ENCODE measurements at regions not wholly inside any gene's neighbourhood (a gene's known extent, or its start where the extent isn't known, plus 50 kb on each side); places are given as distances from the start of the nearest gene placed in this dataset.
A peak's percentile ranks its signal among the peaks of the same experiment; 100 is the strongest.

GRCh38 chr9:107172160-107172978 lies 110.7 kb upstream of the RAD23B start:
- DNase-seq: peak; percentile 47

- no peak for DNase-seq
Observed at GRCh38 chr9:107172979-107173347, 110.1 kb upstream of the RAD23B start.

DNA sequence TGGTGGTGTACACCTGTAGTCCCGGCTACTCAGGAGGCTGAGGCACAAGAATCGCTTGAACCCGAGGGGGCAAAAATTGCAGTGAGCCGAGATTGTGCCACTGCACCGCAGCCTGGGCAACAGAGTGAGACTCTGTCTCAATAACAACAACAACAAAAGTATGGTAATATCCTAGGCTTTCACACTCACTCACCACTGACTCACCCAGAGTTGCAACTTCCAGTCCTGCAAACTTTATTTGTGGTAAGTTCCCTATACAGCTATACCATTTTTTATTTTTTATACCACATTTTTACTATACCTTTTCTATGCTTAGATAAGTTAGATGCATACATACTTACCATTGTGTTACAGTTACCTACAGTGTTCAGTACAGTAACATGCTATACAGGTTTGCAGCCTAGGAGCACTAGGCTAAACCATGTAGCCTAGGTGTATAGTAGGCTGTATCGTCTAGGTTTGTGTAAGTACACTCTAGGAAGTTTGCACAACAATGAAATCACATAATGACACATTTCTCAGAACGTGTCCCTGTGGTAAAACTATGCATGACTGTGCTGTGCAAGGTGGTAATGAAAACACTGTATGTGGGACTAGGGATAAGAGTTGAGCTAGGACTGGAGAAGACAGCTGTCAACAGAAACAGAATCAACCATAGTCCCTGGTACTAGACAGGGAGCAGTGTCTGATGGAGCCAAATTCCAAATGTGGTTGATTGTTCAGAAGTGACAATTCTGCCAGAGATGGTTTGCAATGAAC lies 109.5 kb upstream of the RAD23B start:
- no peak for DNase-seq

GRCh38 chr9:107174441-107174840 lies 108.6 kb upstream of the RAD23B start:
- no peak for DNase-seq

DNA sequence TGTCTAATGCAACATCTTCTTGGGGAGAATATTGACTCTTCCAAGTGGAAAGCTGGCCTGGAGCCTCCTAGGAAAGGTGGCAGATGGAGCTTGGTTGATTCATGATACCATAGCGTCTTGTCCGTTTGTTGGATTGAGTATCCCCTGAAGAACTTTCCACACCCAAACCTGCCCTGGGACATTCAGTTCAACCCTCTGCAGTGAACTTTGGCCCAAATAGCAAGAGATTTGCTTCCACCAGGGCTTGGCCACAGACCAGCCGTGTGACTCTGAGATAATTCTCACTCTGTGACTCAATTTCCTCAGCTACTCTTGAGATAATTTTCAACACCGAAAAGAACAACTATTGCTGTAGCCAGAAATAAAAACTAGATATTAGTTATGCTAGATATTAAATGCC lies 108.0 kb upstream of the RAD23B start:
- DNase-seq: no peak

DNA sequence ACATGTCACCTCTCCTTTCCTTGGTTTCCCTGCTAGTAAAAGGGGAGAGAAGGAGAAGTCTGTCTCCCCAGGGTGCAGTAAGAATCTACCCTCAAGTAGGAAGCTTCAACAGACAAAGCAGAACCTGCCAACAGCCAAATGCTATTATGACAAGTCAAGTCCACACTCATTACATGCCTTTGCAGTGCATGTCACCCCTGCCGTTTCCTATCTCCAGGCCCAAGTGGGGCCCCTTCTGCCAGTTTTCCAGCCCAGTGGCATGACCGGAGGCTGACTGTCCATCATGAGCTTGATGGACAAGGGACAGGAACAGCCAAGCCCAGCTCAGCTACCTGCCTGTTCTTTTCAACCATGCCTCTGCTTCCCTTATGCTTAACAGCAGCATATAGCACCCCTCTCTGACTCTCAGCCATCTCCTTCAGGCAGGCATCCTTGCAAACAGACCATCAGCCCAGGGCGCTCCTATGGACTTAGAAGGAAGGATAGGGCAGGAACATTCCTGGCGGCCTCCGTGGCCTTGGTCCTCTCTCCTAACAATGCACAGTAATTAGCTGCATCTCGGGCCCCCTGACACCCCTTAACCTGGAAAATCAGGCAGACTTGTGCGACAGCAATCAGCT lies 107.2 kb upstream of the RAD23B start:
- no peak for DNase-seq

- DNase-seq: no peak
Observed at GRCh38 chr9:107176436-107177151, 106.5 kb upstream of the RAD23B start.

- no peak for DNase-seq
Observed at GRCh38 chr9:107177243-107177839, 105.7 kb upstream of the RAD23B start.

- no peak for DNase-seq
Observed at GRCh38 chr9:107177857-107178256, 105.2 kb upstream of the RAD23B start.

GRCh38 chr9:107178293-107178692 lies 104.8 kb upstream of the RAD23B start:
- DNase-seq: no peak

GRCh38 chr9:107180206-107180605 lies 102.9 kb upstream of the RAD23B start:
- DNase-seq: no peak

DNA sequence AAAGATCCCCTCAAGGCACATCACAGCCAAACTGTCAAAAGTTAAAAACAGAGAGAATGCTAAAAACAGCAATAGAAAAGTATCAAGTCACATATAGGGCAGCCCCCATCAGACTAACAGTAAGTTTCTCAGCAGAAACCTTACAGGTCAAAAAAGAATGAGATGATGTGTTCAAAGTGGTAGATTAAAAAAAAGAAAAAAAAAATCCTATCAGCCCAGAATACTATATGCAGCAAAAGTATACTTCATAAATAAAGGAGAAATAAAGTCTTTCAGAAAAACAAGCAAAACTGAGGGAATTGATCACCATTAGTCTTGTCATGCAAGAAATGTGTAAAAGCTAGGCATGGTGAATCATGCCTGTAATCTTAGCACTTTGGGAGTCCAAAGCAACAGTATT lies 99.9 kb upstream of the RAD23B start:
- DNase-seq: no peak

DNA sequence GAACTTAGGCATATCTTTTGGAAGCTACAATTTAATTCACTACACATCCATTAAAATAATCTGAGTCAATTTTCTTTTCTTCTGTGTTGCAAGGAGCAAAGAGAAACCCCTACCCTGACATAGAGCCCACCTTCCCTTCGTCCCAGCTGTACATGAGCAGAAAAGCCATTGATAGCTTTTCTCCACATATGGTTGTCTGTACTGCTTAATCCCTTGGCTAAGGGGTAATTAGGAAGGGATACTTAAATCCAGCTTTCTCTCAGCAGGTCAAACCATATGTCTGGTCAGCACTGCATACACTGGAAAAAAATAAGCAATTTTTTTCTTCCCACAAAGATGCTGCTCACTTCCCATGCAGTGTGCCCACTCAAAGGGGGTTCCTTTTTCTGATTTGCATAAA lies 94.7 kb upstream of the RAD23B start:
- DNase-seq: no peak

DNA sequence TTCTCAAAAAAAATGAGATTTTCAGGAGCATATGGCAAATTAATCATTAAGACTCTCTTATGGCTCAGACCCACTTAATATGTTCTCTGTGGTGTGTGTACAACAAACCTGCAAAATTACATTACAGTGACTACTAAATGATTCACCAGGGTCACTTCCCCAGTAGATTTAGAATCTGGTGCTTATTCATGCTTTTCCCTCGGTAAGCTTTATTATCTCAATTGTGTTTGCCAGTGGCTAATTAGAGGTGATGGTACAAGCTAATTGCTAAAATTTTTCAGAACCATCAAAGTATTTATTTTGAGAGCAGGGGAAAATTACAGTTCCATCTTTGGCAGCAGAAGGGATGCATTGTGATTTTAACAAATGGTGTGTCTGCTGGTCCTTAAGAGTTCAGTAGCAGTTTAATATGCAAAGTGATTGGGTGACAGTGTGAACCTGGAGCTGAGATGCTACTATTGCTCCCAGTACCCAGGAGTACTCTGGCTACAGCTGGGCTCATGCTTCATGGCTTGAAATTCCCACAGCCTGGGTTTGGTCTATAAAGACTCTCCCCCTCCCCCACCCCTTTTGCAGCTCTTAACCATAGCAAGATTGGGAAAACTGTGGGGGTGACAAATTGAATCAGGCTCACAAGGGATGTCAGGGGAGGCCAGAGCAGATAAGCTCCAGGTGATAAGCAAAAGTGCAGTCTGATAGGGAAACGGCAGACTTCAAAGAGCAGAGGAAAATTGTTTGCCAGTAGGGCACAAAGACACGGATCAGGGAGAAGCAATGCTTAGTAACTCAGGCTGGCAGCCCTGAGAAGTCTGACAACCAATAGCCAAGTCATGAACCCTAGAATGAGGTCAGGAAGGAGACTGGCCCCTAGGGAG lies 92.8 kb upstream of the RAD23B start:
- no peak for DNase-seq

DNA sequence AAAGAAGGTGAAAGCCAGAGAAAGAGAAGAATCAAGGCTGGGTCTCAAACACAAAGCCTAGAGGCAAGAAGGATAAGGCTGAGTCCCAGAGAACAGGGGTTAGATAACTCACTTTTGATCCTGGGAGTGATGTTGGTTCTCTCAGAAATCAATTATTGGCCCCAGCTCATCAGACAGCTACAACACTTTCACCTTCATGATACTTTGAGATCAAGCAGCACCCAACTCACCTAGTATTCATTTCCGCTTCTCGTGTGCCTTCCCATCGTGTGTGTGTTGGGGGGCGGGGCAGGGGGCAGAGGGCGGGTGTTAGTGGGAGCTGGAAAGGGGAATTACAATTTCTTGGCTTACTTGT lies 92.2 kb upstream of the RAD23B start:
- no peak for DNase-seq

GRCh38 chr9:107193251-107193650 lies 89.8 kb upstream of the RAD23B start:
- DNase-seq: no peak

- DNase-seq: no peak
Observed at GRCh38 chr9:107198718-107199117, 84.4 kb upstream of the RAD23B start.

GRCh38 chr9:107208121-107208520 lies 75.0 kb upstream of the RAD23B start:
- DNase-seq: no peak

DNA sequence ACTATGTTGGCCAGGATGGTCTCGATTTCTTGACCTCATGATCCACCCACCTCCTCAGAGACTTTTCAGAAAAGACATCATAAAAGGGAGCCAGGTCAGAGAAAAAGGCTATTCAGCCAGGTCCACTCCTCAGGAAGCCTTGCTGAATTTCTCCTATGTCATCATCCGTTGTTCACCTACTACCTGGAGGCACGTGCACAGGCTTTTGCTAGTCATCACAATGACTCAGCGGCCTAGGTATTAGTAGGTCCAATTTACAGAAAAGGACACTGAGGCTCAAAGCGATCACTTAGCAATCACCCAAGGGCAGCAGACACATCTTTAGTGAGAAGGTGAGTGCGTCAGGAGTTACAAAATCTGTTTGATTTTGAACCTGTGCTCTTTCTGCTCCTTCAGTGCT lies 72.3 kb upstream of the RAD23B start:
- no peak for DNase-seq

DNA sequence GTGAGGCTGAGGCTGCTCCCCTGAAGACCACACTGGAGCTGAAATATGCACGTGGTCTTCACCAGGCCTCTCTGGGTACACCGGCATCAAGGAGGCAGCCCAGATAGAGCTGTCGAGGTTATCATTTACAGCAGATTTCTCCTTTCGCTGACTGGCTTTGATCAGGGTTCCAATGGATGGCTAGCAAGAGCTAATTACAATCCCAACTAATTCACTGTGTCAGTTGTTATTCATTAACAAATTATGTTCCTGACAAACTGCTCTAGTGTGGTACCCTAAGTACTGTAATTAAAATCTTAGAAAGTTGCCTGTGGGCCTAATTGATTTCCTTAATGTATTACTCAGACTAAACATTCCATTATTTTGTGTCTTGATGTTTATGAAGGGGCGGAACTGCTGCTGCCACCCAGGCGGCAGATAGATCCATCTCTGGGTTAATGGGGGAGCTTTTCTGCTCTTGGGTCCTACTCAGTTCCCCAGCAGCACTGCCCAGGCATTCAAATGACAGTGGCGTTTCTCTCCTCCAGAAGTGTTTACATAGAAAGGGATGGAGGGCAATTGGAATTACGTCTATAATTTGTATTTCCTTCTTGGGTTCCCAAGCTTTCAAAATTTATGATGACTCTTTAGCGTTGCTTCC lies 71.7 kb upstream of the RAD23B start:
- DNase-seq: no peak

DNA sequence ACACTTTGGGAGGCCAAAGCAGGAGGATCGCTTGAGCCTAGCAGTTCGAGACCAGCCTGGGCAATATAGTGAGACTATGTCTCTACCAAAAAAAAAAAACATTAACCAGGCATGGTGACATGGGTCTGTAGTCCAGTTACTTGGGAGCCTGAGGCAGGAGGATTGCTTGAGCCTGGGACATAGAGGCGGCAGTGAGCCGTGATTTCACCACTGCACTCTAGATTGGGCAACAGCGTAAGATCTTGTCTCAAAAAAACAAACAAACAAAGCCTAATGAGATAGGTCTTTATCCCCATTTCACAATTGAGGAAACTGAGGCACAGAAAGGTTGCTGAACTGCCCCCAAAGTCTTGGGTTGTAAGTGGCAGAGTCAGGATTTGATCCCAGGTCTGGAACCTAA lies 70.5 kb upstream of the RAD23B start:
- no peak for DNase-seq

GRCh38 chr9:107213080-107213479 lies 70.0 kb upstream of the RAD23B start:
- no peak for DNase-seq

Data from NCI-H2029 (cell line).